NOMO-1 (cell line): ENCODE measurements at regions not wholly inside any gene's neighbourhood (a gene's known extent, or its start where the extent isn't known, plus 50 kb on each side); places are given as distances from the start of the nearest gene placed in this dataset.
A peak's percentile ranks its signal among the peaks of the same experiment; 100 is the strongest.

Experiments used
- DNase-seq, 2 experiments: peaks; one replicate each; lab custom pipeline; 2025; ENCODE audit not compliant: unreplicated experiment in 2 of 2; lab: John Stamatoyannopoulos, UW

- no peak for DNase-seq
Measured at GRCh38 chr4:108529102-108529501, 91.3 kb upstream of the RPL34 start.

GRCh38 chr4:108527723-108528122, 92.7 kb upstream of the RPL34 start:
- peak in 1 of 2 experiments; percentile 3 for DNase-seq

- DNase-seq = no peak
Measured at GRCh38 chr4:108520807-108521206, 99.6 kb upstream of the RPL34 start.

GRCh38 chr4:108519911-108520601, 100.3 kb upstream of the RPL34 start:
- DNase-seq = no peak

- no peak for DNase-seq
Measured at GRCh38 chr4:108519208-108519833, 101.1 kb upstream of the RPL34 start.

GRCh38 chr4:108512615-108513505, 107.5 kb upstream of the RPL34 start:
- peak in 1 of 2 experiments; percentile 5 for DNase-seq

- no peak for DNase-seq
Measured at GRCh38 chr4:108511618-108512017, 108.8 kb upstream of the RPL34 start.

- DNase-seq = peak in 1 of 2 experiments; percentile 2
Measured at GRCh38 chr4:108502356-108502755, 118.0 kb upstream of the RPL34 start.

GRCh38 chr4:108498925-108499324, 121.5 kb upstream of the RPL34 start:
- no peak for DNase-seq

- DNase-seq = no peak
Measured at GRCh38 chr4:108493596-108493931, 126.8 kb upstream of the RPL34 start.

GRCh38 chr4:108492816-108493595, 127.4 kb upstream of the RPL34 start:
- no peak for DNase-seq

- no peak for DNase-seq
Measured at GRCh38 chr4:108488865-108489264, 131.5 kb upstream of the RPL34 start.

GRCh38 chr4:108486046-108486445, 134.3 kb upstream of the RPL34 start:
- no peak for DNase-seq

GRCh38 chr4:108484187-108484586, 136.2 kb upstream of the RPL34 start:
- DNase-seq = no peak

- no peak for DNase-seq
Measured at GRCh38 chr4:108483650-108484049, 136.7 kb upstream of the RPL34 start.

GRCh38 chr4:108483079-108483478, 137.3 kb upstream of the RPL34 start:
- peak in 1 of 2 experiments; percentile 4 for DNase-seq

GRCh38 chr4:108480881-108481280, 139.5 kb upstream of the RPL34 start:
- DNase-seq = no peak

GRCh38 chr4:108477527-108478108, 142.8 kb upstream of the RPL34 start:
- DNase-seq = no peak

- no peak for DNase-seq
Measured at GRCh38 chr4:108473163-108473720, 147.1 kb upstream of the RPL34 start.
